ELF-1 (cell line): ENCODE measurements at regions not wholly inside any gene's neighbourhood (a gene's known extent, or its start where the extent isn't known, plus 50 kb on each side); places are given as distances from the start of the nearest gene placed in this dataset.
"Not testable (repeated sequence)": the region's sequence is repeated elsewhere in the genome, so short reads cannot be mapped to it uniquely, and the experiment has no call there.

ENCODE experiments used
- DNase-seq: peaks from one replicate; pipeline ENCODE4 v3.0.0-alpha.2; 2016; ENCODE audit warnings: low read depth, low spot score

GRCh38 chr3:88795503-88795902, 311.9 kb upstream of the EPHA3 start:
- no peak for DNase-seq

- no peak for DNase-seq
Measured at GRCh38 chr3:88807491-88808105, 299.8 kb upstream of the EPHA3 start.

- DNase-seq, result no peak
Measured at GRCh38 chr3:88809993-88810392, 297.4 kb upstream of the EPHA3 start.

DNA sequence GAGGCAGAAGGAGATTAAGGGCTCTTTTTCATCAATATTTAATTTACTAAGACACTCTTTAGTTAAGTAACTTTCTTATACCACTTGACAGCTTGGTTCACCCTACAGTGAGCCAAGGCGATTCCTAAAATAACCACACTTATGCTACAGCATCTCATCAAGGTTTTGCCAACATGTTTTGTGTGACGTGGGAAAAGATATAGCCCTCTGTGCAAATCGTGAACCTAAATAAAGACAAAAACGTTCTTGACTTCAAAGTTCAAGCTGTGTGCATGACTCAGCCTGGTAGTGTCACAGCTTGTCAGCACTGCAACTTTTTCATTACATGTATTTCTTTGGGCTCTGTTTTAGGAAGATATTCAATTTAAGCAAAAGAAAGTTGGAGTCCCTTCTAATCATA, 297.0 kb upstream of the EPHA3 start:
- DNase-seq, result no peak

- no peak for DNase-seq
Measured at GRCh38 chr3:88811096-88811495, 296.3 kb upstream of the EPHA3 start.

- DNase-seq, result no peak
Measured at GRCh38 chr3:88812576-88812975, 294.8 kb upstream of the EPHA3 start.

DNA sequence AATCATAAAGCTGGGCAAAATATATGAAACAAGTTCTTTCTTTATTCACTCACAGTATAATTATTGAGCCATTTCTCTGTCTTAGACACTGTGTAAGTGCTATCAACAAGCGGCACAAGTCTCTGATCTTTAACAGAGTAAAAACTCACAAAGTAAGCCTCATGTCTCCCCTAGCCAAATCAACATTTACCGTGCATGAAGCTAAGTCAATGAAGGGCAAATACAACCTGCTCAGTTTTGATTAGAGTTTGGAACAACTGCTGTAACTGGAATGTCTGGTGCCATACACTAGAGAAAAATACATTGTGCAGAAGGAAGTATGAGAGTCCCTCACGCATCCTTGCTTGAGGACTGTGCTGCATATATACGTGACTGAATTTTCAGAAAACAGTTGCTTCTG, 291.0 kb upstream of the EPHA3 start:
- DNase-seq, result no peak

DNA sequence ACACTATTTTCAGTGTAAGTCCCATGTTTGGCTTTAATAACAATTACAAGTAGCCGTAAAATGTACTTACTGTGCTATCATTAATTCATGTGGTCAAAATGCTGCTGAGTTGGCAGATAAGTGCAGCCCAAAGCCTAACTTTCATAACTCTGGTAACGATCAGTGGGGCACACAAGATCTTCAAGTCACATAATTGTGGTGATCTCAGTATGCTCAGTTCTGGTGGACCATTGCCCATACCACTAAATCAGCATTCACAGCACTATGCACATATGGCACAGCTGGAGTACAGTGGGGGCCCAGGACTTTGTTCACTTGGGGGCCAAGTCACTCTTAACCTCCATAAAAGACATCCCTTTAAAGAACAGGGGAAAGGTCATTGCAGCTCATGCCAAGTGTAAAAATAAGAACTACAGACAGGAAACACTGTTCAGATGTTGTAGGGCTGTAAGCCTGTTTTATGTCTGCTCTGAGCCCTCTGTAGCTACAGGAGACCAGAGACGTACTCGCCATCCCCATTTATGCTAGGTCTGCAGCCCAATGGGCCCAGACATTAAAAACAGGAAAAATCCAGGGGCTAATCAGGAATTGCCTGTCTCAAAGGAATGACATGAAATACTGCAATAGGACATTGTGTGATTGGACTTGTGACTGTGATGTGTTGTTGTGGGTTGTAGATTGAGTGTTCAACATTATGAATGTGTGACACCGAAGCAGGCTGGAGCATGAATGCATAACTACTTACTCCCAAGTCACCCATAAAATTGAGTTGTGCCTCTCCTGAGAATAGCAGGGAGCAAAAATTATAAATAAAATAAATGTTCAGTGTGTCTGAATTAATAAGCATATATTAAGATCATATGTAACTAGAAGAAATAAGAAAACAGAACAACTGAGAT, 282.5 kb upstream of the EPHA3 start:
- DNase-seq, result no peak

- DNase-seq, result no peak
Measured at GRCh38 chr3:88828466-88828865, 279.0 kb upstream of the EPHA3 start.

GRCh38 chr3:88852606-88853005, 254.8 kb upstream of the EPHA3 start:
- DNase-seq, result no peak

DNA sequence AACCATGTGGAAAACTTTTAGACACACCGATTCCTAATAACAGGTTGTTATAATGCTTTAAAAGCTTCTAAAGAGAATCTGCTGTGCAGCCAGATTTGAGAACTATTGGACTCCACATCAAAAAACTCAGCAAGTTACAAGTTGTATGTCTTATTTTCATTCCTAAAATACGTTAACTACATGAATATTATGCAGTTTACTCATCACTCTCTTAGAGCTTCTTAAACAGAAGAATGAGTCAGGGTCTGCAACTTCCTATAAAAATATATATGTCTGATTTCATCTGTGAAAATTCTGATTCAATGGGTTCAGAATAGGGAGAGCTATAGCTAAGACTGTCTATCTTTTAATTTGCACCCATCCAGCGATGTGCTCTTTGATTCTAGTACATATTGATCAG, 244.2 kb upstream of the EPHA3 start:
- DNase-seq, result no peak

GRCh38 chr3:88876724-88877123, 230.7 kb upstream of the EPHA3 start:
- DNase-seq, result no peak

DNA sequence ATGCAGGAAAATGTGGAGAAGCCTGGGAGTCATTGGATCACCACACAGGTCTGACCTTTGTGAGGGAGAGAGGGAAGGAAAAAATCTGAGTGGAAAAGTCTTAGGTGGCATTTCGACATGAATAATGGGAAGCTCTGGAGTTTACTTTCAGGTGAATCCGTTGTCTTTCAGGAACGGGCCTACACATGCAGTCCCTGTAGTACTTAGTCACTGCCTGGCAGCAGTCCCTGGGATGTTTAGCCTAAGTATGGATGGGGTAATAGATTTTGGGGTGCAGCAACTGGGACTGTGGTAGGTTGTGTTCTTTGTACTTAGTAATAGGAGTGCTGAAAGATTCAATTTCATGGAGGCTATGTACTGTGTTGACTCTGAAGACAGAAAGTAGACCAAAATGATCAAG, 227.5 kb upstream of the EPHA3 start:
- DNase-seq, result no peak

DNA sequence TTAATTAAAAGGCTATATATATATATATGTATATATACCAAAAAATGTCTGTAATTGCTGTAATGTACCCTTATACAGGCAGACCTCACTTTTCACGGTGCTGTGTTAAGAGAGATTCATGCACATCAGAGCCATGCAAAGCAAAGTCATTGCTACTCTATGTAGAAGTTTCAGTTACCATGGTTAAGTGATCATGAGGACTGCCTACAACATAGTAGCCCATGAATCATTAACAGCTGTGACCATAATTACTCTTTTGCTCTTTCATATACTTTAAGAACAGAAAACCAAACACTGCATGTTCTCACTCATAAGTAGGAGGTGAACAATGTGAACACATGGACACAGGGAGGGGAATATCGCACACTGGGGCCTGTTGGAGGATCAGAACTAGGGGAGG, 225.3 kb upstream of the EPHA3 start:
- DNase-seq, result no peak

DNA sequence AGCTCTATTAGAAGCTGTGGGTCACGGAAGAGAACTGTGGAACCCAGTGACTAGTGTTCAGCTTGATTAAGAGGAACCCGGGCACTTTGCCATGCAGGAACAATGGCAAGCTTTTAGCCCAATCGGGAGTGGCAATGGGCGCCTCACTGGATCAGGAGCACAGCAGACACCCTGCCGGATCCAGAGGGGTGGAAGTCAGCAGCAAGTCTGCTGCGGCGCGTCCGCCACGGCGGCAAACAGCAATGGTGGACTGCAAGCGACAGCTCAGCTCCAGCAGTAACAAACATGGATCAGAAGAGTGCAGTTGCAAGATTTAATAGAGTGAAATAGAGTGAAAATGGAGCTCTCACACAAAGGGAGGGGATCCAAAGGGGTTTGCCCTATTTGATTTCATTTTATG, 220.8 kb upstream of the EPHA3 start:
- not testable (repeated sequence) for DNase-seq

GRCh38 chr3:88896026-88896425, 211.4 kb upstream of the EPHA3 start:
- DNase-seq, result no peak

GRCh38 chr3:88912294-88912877, 195.0 kb upstream of the EPHA3 start:
- peak; percentile 58 for DNase-seq

DNA sequence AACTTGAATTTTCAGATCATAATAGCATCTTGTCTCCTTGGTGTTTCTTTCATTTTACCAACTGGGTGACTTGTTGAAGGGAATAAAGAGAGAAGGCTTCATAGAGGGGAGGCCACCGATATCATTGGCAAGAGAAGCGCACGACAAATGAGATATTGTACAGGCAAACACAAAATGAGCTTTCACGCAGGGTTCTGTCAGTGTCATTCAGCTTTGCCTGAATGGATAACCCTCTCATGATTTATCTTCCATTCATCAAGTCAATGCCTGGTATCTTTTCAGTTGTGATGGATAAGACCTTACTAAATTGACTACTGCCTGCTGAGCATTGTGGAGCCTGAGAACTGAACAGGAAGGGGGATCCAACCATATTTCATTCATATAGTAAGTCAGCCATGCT, 188.6 kb upstream of the EPHA3 start:
- no peak for DNase-seq

GRCh38 chr3:88921986-88922385, 185.4 kb upstream of the EPHA3 start:
- no peak for DNase-seq

DNA sequence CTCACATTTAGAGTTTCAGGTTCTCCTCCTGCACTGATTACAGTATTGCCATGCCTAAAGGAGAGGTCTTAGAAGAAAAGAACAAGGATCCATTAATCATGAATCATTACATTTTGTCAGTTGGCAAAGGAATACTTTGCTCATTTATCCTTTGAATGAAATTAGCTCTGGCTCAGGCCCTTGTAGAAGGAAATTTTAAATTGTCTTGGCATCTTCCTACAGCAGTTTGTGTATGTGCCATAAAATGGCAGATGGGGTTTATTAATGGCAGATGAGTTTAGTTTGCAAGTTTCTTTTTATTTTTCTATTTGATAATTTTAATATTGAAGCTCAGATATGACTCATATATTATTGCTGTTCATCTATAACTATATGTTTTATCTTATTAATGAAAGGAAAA, 181.2 kb upstream of the EPHA3 start:
- DNase-seq, result no peak

GRCh38 chr3:88930611-88931010, 176.8 kb upstream of the EPHA3 start:
- DNase-seq, result no peak

DNA sequence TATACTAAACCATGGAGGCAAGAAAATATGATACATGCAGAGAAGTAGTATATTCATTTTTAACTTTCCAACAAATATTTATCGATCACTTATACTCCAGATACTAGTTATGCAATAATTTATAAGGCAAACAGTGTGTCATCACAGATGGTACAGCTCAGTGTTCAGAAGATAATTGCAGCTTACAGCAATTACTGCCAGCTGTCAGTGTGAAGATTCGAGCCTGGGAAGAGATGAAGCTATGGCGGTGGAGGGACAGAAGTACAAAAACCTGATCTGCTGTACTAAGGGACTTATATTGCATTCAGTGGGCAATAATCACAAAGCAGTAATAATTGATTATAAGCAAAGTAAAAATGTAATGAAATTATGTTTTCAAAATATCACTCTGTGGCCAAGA, 170.6 kb upstream of the EPHA3 start:
- no peak for DNase-seq

GRCh38 chr3:88940296-88940695, 167.1 kb upstream of the EPHA3 start:
- DNase-seq, result no peak
